ENCODE measurements at regions not wholly inside any gene's neighbourhood (a gene's known extent, or its start where the extent isn't known, plus 50 kb on each side); places are given as distances from the start of the nearest gene placed in this dataset.

- Histone ChIP-seq H3K4me1 (peaks cover 0 to 35% (median 32%) of the 10 kb centered on the region in 3 donors), H3K27ac (no peak overlapping the region), H3K27me3 (peaks cover 0 to 4% (median 0%) of the 10 kb centered on the region in 4 donors), H3K9me3 (peaks cover 0 to 7% (median 0%) of the 10 kb centered on the region in 3 donors), H3K36me3 (no peaks in the 10 kb centered on the region), H3K4me3 (no peak overlapping the region)
- no peak for TF ChIP-seq POLR2A (IDR thresholded peaks at IDR 0.05)
- TF ChIP-seq, protein P1, sequence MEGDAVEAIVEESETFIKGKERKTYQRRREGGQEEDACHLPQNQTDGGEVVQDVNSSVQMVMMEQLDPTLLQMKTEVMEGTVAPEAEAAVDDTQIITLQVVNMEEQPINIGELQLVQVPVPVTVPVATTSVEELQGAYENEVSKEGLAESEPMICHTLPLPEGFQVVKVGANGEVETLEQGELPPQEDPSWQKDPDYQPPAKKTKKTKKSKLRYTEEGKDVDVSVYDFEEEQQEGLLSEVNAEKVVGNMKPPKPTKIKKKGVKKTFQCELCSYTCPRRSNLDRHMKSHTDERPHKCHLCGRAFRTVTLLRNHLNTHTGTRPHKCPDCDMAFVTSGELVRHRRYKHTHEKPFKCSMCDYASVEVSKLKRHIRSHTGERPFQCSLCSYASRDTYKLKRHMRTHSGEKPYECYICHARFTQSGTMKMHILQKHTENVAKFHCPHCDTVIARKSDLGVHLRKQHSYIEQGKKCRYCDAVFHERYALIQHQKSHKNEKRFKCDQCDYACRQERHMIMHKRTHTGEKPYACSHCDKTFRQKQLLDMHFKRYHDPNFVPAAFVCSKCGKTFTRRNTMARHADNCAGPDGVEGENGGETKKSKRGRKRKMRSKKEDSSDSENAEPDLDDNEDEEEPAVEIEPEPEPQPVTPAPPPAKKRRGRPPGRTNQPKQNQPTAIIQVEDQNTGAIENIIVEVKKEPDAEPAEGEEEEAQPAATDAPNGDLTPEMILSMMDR (IDR thresholded peaks at IDR 0.05), result no peak
- DNase-seq, result no peak
- intact Hi-C loops (cut with DNase I), result no loop called here
- WGBS, 2 donors, result 73 to 84% methylated on average over 6 to 7 of the region's 7 CpGs
Measured at GRCh38 chr2:71884303-71885042, 263.2 kb downstream of the CYP26B1 start.

DNA sequence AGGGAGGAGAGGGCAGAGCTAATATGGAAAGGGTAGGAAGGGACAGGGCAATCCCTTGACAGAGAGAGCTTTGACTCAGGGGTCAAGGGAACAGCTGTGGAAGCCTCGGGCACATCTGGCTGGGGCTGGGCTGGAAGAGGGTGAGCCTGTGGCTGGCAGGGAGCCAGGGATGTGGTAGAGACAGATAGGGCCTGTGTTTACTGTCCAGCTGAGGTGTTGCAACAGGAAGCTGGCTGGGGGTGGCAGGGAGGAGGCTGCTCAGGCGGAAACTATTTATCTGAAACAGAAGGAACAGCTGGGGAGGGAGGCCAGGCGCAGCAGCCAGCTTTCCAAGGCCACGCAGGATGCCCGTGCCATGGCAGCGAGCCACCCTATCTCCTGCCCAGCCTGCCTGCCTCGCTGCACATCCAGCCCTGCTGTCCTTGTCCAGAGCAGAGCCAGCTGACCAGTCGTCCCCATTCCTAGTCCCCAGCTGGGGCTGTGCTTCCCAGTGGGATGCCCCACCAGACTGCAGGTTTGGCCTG, 264.7 kb downstream of the CYP26B1 start:
- WGBS, 2 donors, result 36 to 38% methylated on average over 1 to 2 of the region's 8 CpGs
- intact Hi-C loops (cut with DNase I), result no loop called here
- Histone ChIP-seq H3K36me3 (no peaks in the 10 kb centered on the region), H3K9me3 (peaks cover 0 to 7% (median 0%) of the 10 kb centered on the region in 3 donors), H3K4me1 (peaks cover 0 to 35% (median 32%) of the 10 kb centered on the region in 3 donors), H3K4me3 (no peak overlapping the region), H3K27me3 (no peaks in the 10 kb centered on the region), H3K27ac (peak overlapping the region in 1 of 4 donors; percentile 19)
- TF ChIP-seq, protein P1 (IDR thresholded peaks at IDR 0.05), result no peak
- TF ChIP-seq POLR2A (IDR thresholded peaks at IDR 0.05), result no peak
- no peak for DNase-seq

DNA sequence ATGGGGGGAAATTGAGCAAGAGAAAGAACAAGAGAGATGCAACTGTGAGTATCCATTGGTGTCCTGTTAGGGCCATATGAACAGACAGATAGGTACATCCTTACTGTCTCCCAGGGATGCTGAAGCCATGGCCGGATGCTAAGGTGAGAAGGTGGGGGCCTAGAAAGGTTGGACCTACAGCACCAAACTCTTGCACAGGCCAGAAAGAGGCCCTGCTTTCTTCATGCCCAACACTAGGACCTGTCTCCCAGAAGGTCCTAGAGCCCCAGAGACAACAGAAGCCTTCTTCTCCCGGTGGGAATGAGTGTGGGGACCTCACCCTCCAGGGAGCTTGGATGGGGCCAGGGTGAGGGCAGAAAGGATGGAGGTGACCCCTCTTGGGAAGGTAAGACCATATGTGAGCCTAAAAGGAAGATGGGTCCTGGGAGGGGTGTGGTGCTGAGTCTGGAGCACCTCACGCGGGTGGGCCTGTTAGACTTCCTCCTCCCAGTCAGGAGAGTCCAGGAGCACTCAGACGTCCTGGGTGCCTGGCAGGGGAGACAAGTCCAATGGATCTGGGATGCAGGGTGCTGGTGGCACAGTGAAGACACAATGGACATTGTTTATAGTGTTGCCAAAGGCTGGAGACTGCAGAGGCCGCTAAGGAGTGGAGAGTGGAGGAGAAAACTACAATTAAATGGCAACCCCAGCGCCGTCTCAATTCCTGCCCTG, 265.3 kb downstream of the CYP26B1 start:
- TF ChIP-seq POLR2A (IDR thresholded peaks at IDR 0.05), result no peak
- TF ChIP-seq, protein P1 (IDR thresholded peaks at IDR 0.05), result no peak
- H3K27me3 ChIP-seq, result no peaks in the 10 kb centered on the region
- intact Hi-C loops (cut with DNase I), result no loop called here
- peaks cover 0 to 35% (median 32%) of the 10 kb centered on the region in 3 donors for H3K4me1 ChIP-seq
- no peak overlapping the region for H3K27ac ChIP-seq
- no peaks in the 10 kb centered on the region for H3K36me3 ChIP-seq
- H3K4me3 ChIP-seq, result no peak overlapping the region
- DNase-seq, result no peak
- peaks cover 0 to 7% (median 0%) of the 10 kb centered on the region in 3 donors for H3K9me3 ChIP-seq
- 72 to 76% methylated on average over 8 of the region's 8 CpGs for WGBS, 2 donors

DNA sequence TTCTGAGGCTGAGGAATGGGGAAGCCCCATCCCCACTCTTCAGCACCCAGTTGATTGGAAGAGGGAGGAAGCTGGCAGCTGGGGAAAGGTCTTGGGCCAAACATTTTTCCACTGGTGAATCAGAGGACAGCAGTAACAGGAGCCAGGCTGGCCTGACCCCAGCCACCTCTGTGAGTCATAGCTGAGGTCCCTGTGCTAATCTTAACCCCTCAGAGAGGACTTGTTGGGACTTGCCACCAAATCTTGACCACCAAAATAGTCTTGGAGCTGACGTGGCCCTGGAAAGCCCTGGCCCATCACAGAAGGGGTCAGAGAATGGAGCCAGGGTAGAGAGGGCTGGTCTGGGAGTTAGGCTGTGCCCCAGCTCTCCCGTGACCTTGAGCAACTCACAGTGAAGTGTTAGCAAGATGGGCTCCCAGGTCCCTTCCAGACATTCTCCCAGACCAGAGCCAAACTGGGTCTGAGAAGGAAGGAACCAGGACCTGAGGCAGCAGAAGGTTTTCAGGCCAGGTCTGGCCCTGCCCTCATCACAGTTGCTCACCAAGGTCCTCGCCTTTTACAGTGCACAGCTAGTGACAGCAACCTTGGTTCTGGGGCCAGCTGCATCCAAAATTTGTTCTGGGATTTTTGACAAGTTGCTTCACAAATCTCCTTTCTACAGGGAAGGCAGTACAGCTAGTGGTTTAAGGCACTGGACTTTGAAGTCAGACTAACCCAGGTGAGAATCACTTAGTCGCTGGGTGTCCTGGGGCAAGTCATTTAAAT, 266.6 kb downstream of the CYP26B1 start:
- Histone ChIP-seq H3K27me3 (no peaks in the 10 kb centered on the region), H3K4me3 (no peak overlapping the region), H3K27ac (no peak overlapping the region), H3K9me3 (peaks cover 0 to 7% (median 0%) of the 10 kb centered on the region in 3 donors), H3K36me3 (no peaks in the 10 kb centered on the region), H3K4me1 (peaks cover 0 to 35% (median 32%) of the 10 kb centered on the region in 3 donors)
- intact Hi-C loops (cut with DNase I), result no loop called here
- no peak for DNase-seq
- TF ChIP-seq, protein P1 (IDR thresholded peaks at IDR 0.05), result no peak
- no peak for TF ChIP-seq POLR2A (IDR thresholded peaks at IDR 0.05)
- 56 to 90% methylated on average over 3 of the region's 4 CpGs for WGBS, 2 donors
